ENCODE measurements at regions not wholly inside any gene's neighbourhood (a gene's known extent, or its start where the extent isn't known, plus 50 kb on each side); places are given as distances from the start of the nearest gene placed in this dataset.

- intact Hi-C loops (cut with micrococcal nuclease): no loop called here
- H3K27ac ChIP-seq (replicated peaks): no peak overlapping the region
Measured at GRCh38 chr20:56934888-56935287, 305.8 kb downstream of the TFAP2C start.

DNA sequence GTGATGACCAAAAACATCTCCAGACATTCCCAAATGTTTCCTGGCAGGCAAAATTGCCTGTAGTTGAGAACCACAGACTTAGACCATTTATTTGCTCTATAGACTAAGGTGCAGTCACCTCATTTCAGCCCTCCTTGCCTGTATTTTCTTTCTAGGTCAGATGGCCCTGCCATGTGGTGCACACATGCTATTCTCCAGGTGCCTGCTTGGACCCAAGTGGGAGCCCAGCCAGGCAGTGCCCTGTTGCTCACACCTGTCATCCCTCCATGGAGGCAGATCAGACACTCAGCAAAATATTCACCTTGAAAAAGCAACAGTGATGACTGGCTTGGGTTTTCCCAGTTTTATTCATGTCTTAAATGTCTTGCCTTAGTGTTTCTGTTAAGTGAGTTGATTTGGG, 311.4 kb downstream of the TFAP2C start:
- intact Hi-C loops (cut with micrococcal nuclease): no loop called here
- peaks cover 83% of the 10 kb centered on the region for H3K27me3 ChIP-seq (ENCODE audit: low read depth)
- no peaks in the 10 kb centered on the region for H3K4me1 ChIP-seq
- no peaks in the 10 kb centered on the region for H3K9me3 ChIP-seq (replicated peaks)
- no peak overlapping the region for H3K27ac ChIP-seq (replicated peaks)
- H3K36me3 ChIP-seq: no peaks in the 10 kb centered on the region
- no peak overlapping the region for H3K4me3 ChIP-seq
- TF ChIP-seq, protein P1, sequence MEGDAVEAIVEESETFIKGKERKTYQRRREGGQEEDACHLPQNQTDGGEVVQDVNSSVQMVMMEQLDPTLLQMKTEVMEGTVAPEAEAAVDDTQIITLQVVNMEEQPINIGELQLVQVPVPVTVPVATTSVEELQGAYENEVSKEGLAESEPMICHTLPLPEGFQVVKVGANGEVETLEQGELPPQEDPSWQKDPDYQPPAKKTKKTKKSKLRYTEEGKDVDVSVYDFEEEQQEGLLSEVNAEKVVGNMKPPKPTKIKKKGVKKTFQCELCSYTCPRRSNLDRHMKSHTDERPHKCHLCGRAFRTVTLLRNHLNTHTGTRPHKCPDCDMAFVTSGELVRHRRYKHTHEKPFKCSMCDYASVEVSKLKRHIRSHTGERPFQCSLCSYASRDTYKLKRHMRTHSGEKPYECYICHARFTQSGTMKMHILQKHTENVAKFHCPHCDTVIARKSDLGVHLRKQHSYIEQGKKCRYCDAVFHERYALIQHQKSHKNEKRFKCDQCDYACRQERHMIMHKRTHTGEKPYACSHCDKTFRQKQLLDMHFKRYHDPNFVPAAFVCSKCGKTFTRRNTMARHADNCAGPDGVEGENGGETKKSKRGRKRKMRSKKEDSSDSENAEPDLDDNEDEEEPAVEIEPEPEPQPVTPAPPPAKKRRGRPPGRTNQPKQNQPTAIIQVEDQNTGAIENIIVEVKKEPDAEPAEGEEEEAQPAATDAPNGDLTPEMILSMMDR (IDR thresholded peaks at IDR 0.05; ENCODE audit: borderline replicate concordance): no peak
- no peak for DNase-seq

More at GRCh38 chr20:56934888-56935287, 305.8 kb downstream of the TFAP2C start:
- no peak for DNase-seq
- TF ChIP-seq, protein P1 (IDR thresholded peaks at IDR 0.05; ENCODE audit: borderline replicate concordance): no peak
- no peaks in the 10 kb centered on the region for H3K36me3 ChIP-seq
- no peaks in the 10 kb centered on the region for H3K4me1 ChIP-seq
- H3K27me3 ChIP-seq (ENCODE audit: low read depth): peaks cover 74% of the 10 kb centered on the region
- no peaks in the 10 kb centered on the region for H3K9me3 ChIP-seq (replicated peaks)
- H3K4me3 ChIP-seq: no peak overlapping the region

- intact Hi-C loops (cut with micrococcal nuclease): no loop called here
- DNase-seq: no peak
- no peaks in the 10 kb centered on the region for H3K4me1 ChIP-seq
- peaks cover 90% of the 10 kb centered on the region for H3K27me3 ChIP-seq (ENCODE audit: low read depth)
- no peaks in the 10 kb centered on the region for H3K36me3 ChIP-seq
- TF ChIP-seq, protein P1 (IDR thresholded peaks at IDR 0.05; ENCODE audit: borderline replicate concordance): no peak
- H3K27ac ChIP-seq (replicated peaks): no peak overlapping the region
- no peaks in the 10 kb centered on the region for H3K9me3 ChIP-seq (replicated peaks)
- H3K4me3 ChIP-seq: no peak overlapping the region
Measured at GRCh38 chr20:56941101-56941686, 312.1 kb downstream of the TFAP2C start.

DNA sequence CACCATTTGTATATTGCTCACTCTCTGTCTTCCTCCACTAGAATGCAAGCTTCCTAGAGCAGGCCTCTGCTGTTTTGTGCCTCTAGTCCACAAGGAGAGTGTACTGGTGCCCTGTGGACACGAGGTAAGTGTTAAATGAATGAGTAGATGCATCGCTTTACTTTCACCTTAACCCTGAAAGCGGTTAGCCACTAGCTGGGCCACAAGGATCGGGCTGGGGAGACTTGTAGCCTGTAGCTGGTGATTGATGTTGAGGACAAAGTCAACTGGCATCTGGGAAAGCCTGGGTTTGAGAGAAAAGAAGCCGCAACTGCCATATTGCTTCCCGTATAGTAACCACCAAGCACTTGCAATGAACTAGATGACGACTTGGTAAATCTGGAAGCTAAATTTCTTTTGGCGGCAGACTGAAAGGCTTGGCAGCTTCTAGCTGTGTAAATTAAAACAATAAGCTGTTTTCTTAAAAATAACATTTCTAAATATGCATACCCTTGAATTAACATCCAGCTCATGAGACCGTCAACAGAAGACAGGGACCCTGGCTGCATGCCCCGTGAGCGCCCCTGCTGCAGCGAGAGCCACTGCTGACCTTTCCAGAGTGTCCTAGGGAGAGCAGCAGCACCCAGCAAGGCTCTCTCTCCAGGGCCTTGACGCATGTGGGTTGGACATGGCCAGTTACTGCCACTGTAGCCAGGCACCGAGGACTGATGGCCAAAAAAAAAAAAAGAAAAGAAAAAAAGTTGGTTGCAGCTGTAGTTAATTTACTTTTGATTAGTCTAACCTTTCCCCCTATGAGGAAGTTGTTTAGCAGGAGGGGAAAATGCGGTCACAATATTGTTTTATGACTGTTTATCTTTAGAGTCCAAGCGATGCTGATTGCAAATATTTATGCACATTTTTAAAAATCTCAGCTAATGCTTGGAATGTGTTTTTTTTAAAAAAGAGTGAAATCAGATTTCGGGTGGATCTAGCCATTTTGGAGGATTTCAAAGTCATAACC, 315.1 kb downstream of the TFAP2C start:
- intact Hi-C loops (cut with micrococcal nuclease): no loop called here
- Histone ChIP-seq H3K4me1 (no peaks in the 10 kb centered on the region), H3K27me3 (ENCODE audit: low read depth) (peaks cover 94% of the 10 kb centered on the region), H3K4me3 (no peak overlapping the region), H3K9me3 (replicated peaks) (no peaks in the 10 kb centered on the region), H3K27ac (replicated peaks) (no peak overlapping the region), H3K36me3 (no peaks in the 10 kb centered on the region)
- no peak for DNase-seq
- TF ChIP-seq, protein P1 (IDR thresholded peaks at IDR 0.05; ENCODE audit: borderline replicate concordance): no peak

GRCh38 chr20:56945057-56945456, 316.0 kb downstream of the TFAP2C start:
- no peak for DNase-seq
- Histone ChIP-seq H3K4me1 (no peaks in the 10 kb centered on the region), H3K36me3 (no peaks in the 10 kb centered on the region), H3K27ac (replicated peaks) (no peak overlapping the region), H3K4me3 (no peak overlapping the region), H3K27me3 (ENCODE audit: low read depth) (peaks cover 97% of the 10 kb centered on the region), H3K9me3 (replicated peaks) (no peaks in the 10 kb centered on the region)
- intact Hi-C loops (cut with micrococcal nuclease): no loop called here
- TF ChIP-seq, protein P1 (IDR thresholded peaks at IDR 0.05; ENCODE audit: borderline replicate concordance): no peak
